HEK293T (cell line): ENCODE measurements at regions not wholly inside any gene's neighbourhood (a gene's known extent, or its start where the extent isn't known, plus 50 kb on each side); places are given as distances from the start of the nearest gene placed in this dataset.

Experiments used
- CTCF ChIA-PET: fragments of 350-600 bp; formaldehyde crosslinking; extraction: SDS; loops from one replicate; lab custom pipeline; 2021; ENCODE audit warnings: antibody characterized with exemption, inconsistent platforms; lab: Yijun Ruan, JAX
- POLR2A ChIA-PET: fragments of 350-600 bp; formaldehyde crosslinking; extraction: SDS; loops from one replicate; lab custom pipeline; 2020; ENCODE audit warnings: antibody characterized with exemption, inconsistent platforms; lab: Yijun Ruan, JAX
- DNase-seq: peaks from one replicate; pipeline ENCODE4 v3.0.0; 2012; ENCODE audit warnings: mixed read lengths; ENCODE audit errors: extremely low spot score
- BHLHE40 ChIP-seq: fragments of 450-650 bp; IDR thresholded peaks from 2 replicates; pipeline ENCODE4 v1.6.1; 2016; ENCODE audit warnings: mild to moderate bottlenecking, moderate library complexity, borderline replicate concordance
- CTBP1 ChIP-seq: fragments of 450-650 bp; IDR thresholded peaks from 2 replicates; pipeline ENCODE4 v1.6.1; 2016; ENCODE audit warnings: borderline replicate concordance
- ELF4 ChIP-seq: fragments of 450-650 bp; IDR thresholded peaks from 2 replicates; pipeline ENCODE4 v1.6.1; 2017; ENCODE audit warnings: antibody characterized with exemption
- FOXA1 ChIP-seq: fragments of 450-650 bp; IDR thresholded peaks from 2 replicates; pipeline ENCODE4 v1.6.1; 2016; ENCODE audit warnings: mild to moderate bottlenecking
- FOXK2 ChIP-seq: fragments of 450-650 bp; IDR thresholded peaks from 2 replicates; pipeline ENCODE4 v1.6.1; 2016; ENCODE audit warnings: mild to moderate bottlenecking
- FOXM1 ChIP-seq: fragments of 450-650 bp; IDR thresholded peaks from 2 replicates; pipeline ENCODE4 v1.6.1; 2017; ENCODE audit warnings: mild to moderate bottlenecking, borderline replicate concordance
- HDGF ChIP-seq: fragments of 450-650 bp; IDR thresholded peaks from 2 replicates; pipeline ENCODE4 v1.6.1; 2017; ENCODE audit warnings: antibody characterized with exemption, borderline replicate concordance
- LEF1 ChIP-seq: fragments of 450-650 bp; IDR thresholded peaks from 2 replicates; pipeline ENCODE4 v1.6.1; 2017; ENCODE audit warnings: mild to moderate bottlenecking, borderline replicate concordance
- NFRKB ChIP-seq: fragments of 450-650 bp; IDR thresholded peaks from 2 replicates; pipeline ENCODE4 v1.6.1; 2016; ENCODE audit warnings: mild to moderate bottlenecking, moderate library complexity
- SUZ12 ChIP-seq: fragments of 450-650 bp; IDR thresholded peaks from 2 replicates; pipeline ENCODE4 v1.6.1; 2016; ENCODE audit warnings: mild to moderate bottlenecking
- TARDBP ChIP-seq: fragments of 450-650 bp; IDR thresholded peaks from 2 replicates; pipeline ENCODE4 v1.6.1; 2016
- ZNF384 ChIP-seq: fragments of 450-650 bp; IDR thresholded peaks from 2 replicates; pipeline ENCODE4 v1.6.1; 2016
- TF ChIP-seq, protein P1 (sequence below): fragments of 450-650 bp; IDR thresholded peaks from 2 replicates; pipeline ENCODE4 v1.6.1; 2016

DNA sequence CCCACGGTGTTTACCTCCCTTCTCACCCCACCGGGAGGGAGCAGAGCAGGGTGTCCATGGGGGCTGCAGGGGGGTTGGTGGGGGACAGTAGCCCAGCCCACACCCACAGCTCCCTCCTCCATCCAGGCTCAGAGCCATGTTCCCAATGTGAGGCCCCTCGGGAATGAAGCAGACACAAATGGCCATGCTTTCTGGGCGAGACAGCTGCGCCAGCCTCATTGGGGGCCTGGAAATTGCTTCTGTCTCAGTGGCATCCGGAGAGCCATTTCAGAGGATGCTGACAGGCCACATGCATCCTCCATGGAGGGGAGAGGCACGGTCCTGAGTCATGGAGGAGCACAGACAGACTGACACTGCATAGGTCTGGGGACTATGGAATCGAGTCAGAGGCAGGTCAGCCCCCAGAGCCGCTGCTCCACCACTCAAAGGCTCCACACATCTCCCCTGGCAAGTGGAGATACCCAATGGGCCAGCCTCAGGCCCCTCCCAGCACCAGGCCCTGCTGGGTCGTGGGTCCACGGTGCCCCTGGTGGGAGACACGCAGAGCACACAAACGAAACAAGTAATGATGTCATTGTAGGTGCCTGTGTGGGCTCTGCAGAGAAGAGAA lies 59.6 kb upstream of the ENPP7 start:
- ChIA-PET CTCF (interaction anchor here (1.7 kb wide), 1 partner anchor 12 kb away, joined by 10 read pairs; no protein-coding TSS in a partner anchor), POLR2A (interaction anchor here (0.6 kb wide), 1 partner anchor 12 kb away, joined by 3 read pairs; no protein-coding TSS in a partner anchor)
- TF ChIP-seq LEF1 (no peak), ELF4 (no peak), SUZ12 (no peak), CTBP1 (no peak)
- TF ChIP-seq, protein P1, sequence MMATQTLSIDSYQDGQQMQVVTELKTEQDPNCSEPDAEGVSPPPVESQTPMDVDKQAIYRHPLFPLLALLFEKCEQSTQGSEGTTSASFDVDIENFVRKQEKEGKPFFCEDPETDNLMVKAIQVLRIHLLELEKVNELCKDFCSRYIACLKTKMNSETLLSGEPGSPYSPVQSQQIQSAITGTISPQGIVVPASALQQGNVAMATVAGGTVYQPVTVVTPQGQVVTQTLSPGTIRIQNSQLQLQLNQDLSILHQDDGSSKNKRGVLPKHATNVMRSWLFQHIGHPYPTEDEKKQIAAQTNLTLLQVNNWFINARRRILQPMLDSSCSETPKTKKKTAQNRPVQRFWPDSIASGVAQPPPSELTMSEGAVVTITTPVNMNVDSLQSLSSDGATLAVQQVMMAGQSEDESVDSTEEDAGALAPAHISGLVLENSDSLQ: no peak
- no peak for DNase-seq

DNA sequence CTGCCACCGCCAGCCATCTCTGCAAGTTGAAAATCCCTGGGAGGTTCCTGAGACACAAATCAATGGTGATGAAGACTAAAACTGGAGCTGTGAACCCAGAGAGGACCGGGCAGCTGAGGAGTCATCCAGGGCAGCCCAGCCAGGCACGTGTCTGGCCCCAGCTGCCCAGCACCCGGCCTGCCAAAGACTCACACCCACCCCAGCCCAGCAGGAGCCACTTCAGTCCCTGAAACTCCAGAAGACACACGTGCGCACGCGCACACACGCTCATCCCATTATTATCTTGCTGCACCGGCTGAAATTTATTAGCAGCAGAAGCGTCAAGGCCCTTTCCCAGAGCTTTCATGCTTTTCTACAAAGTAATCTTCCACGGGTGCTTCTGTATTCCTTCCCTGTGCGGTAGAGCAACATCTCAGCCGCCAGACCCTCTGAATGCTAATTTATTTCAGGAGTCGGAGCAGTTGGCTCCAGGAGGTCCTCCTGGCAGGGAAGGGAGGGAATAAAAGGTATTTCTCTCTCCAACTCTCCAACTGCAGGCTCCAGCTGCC lies 59.8 kb upstream of the RBFOX3 start:
- POLR2A ChIA-PET: interaction anchor here (0.6 kb wide), 1 partner anchor 12 kb away, joined by 3 read pairs; no protein-coding TSS in a partner anchor
- no peak for DNase-seq
- CTCF ChIA-PET: interaction anchor here (0.9 to 1.7 kb wide), 2 partner anchors 10 to 12 kb away, joined by 3 to 10 read pairs; no protein-coding TSS in a partner anchor
- no peak for TF ChIP-seq BHLHE40
- no peak for TF ChIP-seq NFRKB
- no peak for TF ChIP-seq ZNF384
- no peak for TF ChIP-seq HDGF

DNA sequence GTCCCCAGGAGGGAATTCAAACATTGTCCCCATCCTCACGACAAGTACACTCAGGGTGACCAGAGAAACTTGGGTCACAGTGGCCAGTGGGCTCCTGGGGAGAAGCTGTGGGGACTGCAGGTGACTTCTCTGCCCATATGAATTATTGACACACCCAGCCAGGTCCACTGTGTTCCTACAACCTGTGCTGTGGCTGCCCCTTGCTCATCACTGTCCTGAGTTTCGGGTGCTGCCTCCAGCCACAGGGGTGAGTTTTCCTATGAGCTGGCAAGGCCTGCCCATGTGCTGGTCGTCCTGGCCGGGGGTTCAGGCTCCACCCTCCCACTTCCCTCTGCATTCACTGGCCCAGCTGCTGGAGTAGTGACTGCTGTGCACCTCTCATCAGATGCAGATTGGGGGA lies 59.0 kb upstream of the RBFOX3 start:
- DNase-seq: no peak
- TF ChIP-seq FOXM1 (no peak), NFRKB (no peak), TARDBP (no peak), FOXK2 (no peak), FOXA1 (no peak), LEF1 (no peak), ELF4 (no peak), HDGF (no peak)
- CTCF ChIA-PET: interaction anchor here (0.9 to 1.7 kb wide), 2 partner anchors 10 to 11 kb away, joined by 3 to 10 read pairs; no protein-coding TSS in a partner anchor
- POLR2A ChIA-PET: no interaction called here

DNA sequence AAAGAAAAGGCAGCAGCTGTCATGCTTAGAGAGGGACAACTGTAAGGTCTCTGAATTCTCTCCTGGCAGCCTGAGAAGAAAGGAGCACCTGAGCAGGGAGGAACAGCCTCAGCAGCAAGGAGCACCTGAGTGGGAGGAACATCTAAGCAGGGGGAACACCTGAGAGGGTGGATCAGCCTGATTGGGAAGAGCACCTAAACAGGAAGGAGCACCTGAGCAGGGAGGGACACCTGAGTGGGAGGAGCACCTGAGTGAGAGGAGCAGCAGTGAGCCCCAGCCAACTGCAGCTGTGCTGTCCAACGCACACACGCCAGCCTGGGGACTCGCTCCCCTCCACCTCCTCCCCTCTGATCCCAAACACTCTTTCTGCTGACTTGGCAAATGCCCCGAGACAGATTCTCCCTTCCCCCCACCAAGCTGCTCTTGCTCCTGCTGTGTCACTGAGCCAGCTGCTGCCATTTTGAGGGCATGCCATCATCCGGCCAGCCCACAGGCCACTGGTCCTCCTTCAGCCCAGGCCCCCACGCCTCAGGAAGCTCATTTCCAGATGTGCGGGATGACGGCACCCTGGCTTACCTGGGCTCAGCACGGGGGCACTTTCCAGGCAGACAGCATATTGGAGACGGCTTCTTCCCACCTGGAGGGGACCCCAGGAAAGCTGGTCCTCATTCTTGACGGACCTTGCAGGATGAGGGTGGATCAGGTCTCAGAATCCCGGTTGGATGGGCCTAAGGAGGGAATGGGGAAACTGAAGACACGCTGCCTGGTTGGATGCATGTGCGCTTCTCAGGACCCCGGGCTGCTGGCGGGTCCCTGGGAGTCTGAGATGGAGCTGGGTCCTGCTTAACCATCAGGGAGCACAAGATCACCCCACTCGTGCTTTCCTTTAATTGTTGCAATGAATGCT lies 57.7 kb upstream of the RBFOX3 start:
- ChIA-PET POLR2A (interaction anchor here (1.2 kb wide), 1 partner anchor 23 kb away, joined by 3 read pairs; no protein-coding TSS in a partner anchor), CTCF (interaction anchor here (1.0 kb wide), 1 partner anchor 10 kb away, joined by 6 read pairs; no protein-coding TSS in a partner anchor)
- no peak for DNase-seq
- TF ChIP-seq FOXA1 (no peak), SUZ12 (no peak), HDGF (no peak), ZNF384 (no peak)

DNA sequence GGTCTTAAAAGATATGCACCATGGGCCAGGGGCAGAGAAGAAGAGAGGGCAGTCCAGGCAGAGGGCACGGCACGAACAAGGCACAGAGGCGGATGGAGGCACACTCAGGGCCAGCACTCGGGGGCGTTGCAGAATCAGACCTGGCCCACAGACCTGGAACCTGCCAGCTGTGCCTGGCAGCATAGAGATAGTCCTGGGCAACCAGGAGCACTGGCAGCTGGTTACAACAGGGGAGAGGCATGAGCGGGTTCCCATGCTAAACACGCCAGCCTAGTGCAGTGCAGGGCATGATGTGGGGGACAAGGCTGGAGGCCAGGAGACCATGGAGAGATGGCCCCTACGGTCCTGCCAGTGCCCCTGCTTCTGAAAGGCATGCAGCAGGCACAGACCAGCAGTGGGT lies 56.9 kb upstream of the RBFOX3 start:
- ChIA-PET CTCF (no interaction called here), POLR2A (no interaction called here)
- no peak for DNase-seq
- TF ChIP-seq FOXK2 (no peak), HDGF (no peak)

DNA sequence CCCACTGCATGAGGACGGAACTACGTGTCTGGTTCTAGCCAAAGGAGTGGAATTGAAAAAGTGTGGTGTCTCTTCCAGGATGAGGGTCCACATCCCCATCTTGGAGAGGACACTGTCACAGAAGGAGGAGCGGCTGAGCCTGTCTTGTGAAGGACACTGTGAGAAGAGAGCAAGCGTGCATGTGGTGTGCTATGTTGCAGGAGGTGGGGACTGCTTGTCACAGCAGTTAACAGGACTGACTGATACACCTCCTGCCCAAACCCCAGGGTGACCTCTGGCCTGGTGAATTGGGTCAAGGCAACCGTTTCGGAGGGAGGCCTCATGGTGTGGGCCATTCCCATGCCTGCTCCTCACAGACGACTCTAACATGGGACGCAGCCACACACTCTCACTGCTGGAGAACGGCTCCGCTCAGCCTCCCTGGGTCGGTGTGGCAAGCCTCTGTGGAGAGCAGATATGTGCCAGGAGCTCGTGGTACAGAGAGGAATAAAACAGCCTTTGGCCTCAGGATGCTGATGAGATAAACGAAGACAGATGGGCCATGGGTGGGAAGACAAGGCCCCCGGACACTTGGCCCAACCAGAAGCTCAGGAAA lies 56.4 kb upstream of the RBFOX3 start:
- CTCF ChIA-PET: no interaction called here
- TF ChIP-seq ELF4: no peak
- TF ChIP-seq TARDBP: no peak
- TF ChIP-seq FOXA1: no peak
- TF ChIP-seq ZNF384: no peak
- TF ChIP-seq, protein P1: no peak
- POLR2A ChIA-PET: no interaction called here
- no peak for DNase-seq

DNA sequence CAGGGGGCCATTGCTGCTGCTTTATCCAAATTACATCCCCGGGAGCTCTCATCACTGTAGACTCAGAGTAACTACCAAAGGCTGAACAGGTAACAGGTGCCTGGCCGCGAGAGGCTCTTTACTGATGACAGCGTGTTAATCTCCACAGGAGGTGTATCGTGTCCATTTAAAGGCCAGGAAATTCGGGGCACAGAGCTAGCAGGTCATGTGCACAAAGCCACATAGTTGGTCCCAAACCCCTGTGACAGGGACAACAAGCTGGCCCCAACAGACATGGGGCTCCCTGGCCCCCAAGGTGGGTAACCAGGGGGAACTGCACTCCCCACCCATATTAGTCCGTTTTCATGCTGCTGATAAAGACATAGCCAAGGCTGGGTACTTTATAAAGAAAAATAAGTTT lies 55.3 kb upstream of the RBFOX3 start:
- CTCF ChIA-PET: interaction anchor here (0.9 kb wide), 1 partner anchor 18 kb away, joined by 3 read pairs; no protein-coding TSS in a partner anchor
- TF ChIP-seq LEF1: no peak
- TF ChIP-seq FOXA1: no peak
- TF ChIP-seq CTBP1: no peak
- TF ChIP-seq HDGF: no peak
- DNase-seq: no peak
- POLR2A ChIA-PET: no interaction called here
